ENCODE measurements at regions not wholly inside any gene's neighbourhood (a gene's known extent, or its start where the extent isn't known, plus 50 kb on each side); places are given as distances from the start of the nearest gene placed in this dataset.
A peak's percentile ranks its signal among the peaks of the same experiment; 100 is the strongest.
"Not testable (repeated sequence)": the region's sequence is repeated elsewhere in the genome, so short reads cannot be mapped to it uniquely, and the experiment has no call there.

DNA sequence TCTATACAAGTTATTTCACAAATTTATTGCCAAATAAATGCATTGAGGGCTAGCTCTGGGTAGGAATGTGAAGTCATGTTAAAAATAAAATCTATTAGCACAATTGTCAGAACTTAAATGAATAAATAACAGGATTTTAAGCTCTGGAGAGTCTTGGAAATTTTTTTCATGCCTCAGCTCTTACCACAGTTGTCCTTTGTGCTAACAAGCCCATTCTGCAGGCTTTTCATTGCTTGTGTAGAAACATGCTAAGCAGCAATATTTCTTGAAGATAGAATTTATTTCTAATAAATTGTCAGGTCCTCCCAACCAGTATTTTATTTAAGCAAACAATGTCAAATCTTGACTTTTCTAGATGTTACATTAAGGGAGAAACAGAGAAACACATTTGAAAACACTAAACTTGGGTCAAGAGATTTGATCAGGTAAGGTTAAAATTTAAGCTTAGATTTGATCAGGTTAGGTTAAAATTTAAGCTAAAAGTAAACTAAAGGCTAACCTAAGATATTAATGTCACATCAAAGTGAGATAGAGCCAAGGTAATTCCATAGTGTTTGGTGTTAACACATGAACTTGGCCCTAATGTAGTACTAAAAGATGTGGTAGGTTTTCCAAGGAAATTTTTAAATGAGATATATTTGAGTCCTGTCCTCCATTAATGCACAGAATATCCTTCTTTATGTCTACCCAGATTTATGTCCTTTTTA lies 179.1 kb upstream of the IL1RAPL1 start:
- no peak for DNase-seq (ENCODE audit: low spot score)

DNA sequence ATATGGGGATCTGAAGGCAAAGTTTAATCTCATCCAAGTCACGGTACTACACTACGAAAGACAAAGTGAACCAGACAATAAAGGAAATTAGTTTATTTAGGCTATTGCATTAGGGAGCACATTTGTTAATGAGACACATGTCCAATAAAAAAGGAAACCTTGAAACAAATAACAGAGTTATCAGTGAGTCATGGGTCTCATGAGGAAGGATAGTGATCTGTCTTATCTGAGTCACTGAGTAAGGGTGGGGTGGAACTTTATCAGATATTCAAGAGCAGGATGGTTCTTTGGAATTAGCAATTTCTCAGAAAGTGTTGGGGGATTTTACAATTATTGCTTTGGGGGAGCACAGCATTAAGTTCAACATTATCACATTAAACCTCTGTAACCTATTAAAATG lies 188.9 kb upstream of the IL1RAPL1 start:
- no peak for DNase-seq (ENCODE audit: low spot score)

DNA sequence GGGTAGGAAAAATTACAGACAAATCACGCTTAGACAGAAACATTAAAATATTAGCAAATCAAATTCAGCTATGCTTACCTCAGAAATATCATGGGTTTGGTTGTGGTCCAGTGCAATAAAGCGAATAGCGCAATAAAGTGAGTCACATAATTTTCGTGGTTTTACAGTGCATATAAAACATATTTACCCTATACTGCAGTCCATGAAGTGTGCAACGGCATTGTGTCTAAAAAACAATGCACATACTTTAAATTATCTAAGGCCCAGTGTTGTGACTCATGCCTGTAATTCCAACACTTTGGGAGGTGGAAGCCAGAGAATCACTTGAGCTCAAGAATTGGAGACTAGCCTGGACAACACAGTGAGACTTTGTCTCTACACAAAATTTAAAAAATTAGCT lies 195.7 kb upstream of the IL1RAPL1 start:
- no peak for DNase-seq (ENCODE audit: low spot score)

DNA sequence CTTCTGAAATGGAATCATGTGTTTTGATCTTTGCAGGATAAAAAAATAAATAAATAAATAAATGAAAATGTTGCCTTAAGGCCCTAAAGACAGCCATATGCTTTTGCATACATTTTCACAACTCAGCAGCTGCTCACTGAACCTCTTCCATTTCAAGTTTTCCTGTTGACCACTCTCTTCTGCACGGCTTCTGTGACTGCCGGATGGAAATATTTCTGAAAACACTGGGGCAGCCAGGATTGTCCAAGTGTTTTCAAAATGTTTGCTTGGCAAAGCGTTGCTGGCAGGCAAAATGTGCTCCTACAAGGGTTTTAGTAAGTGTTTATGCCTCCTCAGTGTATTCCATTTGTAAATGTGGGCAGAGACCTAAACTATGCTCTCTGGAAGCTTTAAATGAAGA lies 208.1 kb upstream of the IL1RAPL1 start:
- no peak for DNase-seq (ENCODE audit: low spot score)

DNA sequence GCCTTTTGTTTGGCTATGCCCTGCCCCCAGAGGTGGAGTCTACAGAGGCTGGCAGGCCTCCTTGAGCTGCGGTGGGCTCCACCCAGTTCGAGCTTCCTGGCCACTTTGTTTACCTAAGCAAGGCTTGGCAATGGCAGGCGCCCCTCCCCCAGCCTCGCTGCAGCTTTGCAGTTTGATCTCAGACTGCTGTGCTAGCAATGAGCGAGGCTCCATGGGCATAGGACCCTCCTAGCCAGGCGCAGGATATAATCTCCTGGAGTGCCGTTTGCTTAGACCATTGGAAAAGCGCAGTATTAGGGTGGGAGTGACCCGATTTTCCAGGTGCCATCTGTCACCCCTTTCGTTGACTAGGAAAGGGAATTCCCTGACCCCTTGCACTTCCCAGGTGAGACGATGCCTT lies 219.6 kb upstream of the IL1RAPL1 start:
- DNase-seq (ENCODE audit: low spot score): not testable (repeated sequence)

DNA sequence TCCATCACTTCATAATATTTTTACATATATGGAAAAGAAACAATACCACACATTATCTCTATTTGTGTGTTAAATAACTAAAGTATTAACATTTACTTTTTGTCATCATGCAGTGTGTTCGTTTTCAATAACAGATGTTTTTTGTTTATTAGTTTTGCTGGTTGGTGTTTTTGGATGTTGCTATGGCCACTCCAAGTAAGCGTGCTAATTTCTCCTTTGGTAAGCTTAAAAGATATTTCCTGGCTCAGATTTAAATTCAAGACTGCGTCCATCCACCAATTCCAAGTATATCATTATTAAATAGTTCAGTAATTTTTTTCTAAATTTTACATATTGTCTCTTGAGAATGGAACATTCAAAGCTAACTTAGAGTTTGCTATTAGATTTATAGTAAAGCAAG lies 235.4 kb upstream of the IL1RAPL1 start:
- no peak for DNase-seq (ENCODE audit: low spot score)

DNA sequence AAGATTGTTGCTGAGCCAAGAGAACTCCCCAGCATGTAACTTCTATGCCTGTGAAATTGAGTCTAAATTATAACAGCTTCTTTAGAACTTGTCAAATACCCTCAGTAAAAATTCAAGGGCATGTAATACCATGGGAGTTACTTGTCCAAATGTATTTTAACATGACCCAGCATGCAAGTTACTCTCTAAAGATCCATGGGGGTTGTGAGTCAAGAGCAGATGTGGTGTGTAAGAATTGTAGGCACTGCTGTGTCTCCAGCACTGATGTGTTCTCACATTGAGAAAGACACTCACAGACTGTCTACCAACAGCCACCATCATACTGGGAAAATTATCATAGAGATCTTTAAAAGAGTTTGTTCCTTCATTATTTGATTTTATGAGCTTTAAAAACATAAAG lies 237.4 kb upstream of the IL1RAPL1 start:
- DNase-seq (ENCODE audit: low spot score): no peak

DNA sequence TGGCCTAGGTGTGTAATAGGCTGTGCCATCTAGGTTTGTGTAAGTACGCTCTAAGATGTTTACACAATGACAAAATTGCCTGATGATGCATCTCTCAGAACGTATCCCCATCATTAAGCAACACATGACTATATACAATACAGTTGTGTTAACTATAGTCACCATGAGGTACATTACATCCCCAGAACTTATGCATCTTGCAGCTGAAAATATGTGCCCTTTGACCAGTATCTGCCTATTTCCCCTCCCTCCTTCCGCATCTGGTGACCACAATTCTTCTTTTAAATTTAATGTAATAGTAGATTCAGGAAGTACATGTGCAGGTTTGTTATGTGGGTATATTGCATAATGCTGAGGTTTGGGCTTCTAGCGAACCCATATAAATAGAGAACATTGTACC lies 239.8 kb upstream of the IL1RAPL1 start:
- DNase-seq (ENCODE audit: low spot score): no peak

DNA sequence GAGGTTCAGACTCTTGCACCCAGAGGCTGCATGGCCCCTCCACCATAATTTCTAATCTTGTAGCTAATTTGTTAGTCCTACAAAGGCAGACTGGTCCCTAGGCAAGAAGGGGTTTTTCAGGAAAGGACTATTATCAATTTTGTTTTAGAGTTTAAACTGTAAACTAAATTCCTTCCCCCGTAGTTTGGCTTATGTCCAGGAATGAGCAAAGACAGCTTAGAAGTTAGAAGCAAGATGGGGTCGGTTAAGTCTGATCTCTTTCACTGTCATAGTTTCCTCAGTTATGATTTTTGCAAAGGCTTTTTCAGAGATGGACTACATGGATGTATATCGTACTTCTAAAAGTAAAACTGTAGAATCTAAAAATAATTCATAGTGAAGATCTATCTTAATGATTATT lies 258.1 kb upstream of the IL1RAPL1 start:
- peak; percentile 5 for DNase-seq (ENCODE audit: low spot score)

DNA sequence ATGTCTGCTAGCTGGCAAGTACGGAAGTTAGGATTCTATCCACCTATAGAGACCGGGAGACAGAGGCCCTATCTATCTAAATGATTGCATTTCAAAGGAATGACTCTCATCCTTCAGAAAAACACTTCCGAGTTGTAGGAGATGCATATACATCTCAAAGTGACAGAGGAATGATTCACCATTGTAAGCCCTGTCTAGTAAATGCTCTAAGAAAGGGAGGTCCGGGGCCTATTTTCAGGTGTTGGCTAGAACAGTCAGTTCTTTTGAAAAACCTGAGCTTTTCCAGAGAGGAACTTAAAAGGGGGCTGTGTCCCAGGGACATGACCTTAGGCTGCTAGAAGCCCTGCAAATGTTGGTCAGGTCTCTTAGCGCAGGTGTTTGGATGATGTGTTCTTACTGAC lies 262.9 kb upstream of the IL1RAPL1 start:
- DNase-seq (ENCODE audit: low spot score): no peak

DNA sequence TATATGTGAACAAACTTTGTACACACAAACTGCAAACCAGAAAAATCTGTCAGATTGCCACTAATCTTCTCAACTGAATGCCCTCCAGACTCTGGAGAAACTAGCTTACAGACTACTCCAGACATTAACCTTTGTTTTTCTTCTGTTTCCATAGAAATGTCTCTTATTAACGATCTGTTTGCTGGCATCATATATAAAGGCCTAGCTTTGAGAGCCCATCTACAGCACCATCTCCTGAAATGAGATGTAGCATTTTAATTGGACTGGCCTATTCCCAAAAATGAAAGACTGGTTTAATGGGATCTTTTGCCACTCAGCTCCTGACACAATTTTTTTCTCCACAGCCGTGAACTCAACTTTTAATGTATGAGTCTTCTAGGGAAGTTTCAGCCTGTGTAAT lies 266.0 kb upstream of the IL1RAPL1 start:
- DNase-seq (ENCODE audit: low spot score): no peak

DNA sequence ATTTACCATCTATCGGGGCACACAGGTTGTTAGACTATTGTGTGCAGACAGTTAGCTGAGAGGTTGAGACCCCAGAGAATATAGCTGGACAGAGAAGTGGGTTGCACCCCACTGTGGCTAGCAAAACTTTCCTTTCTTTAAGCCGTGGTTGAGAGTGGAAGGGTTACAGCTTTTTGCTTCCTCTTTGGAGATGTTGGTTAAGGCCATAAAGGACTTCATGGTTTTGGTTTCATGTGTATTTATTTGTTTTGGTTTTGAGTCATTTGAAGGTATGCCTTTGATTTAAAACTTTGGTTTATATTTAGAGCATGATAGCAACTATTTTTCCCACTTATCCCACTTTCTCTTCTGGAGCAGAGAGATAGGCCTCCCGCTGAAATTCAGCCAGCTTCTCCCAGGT lies 274.3 kb upstream of the IL1RAPL1 start:
- no peak for DNase-seq (ENCODE audit: low spot score)

DNA sequence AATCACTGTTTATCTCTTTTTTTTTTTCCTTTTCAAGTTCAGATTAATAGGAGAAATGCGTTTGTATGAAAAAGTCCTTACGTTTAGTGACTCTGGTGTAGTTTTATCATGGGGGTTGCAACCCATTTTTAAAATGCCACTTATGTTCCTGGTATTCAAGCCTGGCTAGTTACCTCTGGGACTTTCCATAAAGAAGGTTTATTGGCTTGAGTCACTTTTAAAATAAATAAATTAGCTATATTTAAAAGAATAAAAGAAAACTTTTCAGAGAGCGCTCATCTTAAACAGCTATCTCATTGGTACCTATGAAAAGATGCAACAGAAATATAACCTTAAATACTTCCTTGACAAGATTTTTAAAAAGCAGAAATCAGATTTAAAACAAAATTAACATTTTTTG lies 275.0 kb upstream of the IL1RAPL1 start:
- DNase-seq (ENCODE audit: low spot score): no peak

DNA sequence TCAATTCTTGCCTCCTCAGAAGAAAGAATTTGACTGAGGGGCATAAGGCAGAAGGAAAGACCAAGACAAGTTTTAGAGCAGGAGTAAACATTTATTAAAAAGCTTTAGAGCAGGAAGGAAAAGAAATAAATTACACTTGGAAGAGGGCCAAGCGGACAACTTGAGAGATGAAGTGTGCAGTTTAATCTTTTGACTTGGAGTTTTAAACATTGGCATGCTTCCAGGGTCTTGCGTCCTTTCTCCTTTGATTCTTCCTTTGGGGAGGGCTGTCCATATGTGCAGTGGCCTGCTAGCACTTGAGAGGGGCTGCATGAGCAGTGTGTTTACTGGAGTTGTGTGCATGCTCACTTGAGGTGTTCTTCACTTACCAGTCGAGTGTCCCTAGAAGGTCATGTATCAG lies 275.8 kb upstream of the IL1RAPL1 start:
- no peak for DNase-seq (ENCODE audit: low spot score)

DNA sequence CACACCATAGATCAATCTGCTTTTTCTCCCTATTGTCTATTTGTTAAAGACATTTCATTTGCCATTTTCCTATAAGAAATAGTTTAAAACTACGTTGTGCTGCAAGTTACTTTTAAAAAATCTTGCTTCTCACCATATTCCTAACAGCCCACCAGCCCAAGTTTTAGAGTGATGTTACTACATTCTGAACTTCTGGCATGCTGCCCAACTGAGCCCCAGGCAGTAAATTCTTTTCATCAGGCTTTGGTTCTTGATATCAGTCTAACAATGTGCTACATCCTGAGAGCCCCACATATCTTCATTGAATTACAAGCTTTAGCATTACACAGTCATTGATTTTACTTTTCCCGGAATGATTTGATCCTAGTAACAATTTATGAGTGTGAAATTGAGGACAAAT lies 283.8 kb upstream of the IL1RAPL1 start:
- DNase-seq (ENCODE audit: low spot score): no peak

DNA sequence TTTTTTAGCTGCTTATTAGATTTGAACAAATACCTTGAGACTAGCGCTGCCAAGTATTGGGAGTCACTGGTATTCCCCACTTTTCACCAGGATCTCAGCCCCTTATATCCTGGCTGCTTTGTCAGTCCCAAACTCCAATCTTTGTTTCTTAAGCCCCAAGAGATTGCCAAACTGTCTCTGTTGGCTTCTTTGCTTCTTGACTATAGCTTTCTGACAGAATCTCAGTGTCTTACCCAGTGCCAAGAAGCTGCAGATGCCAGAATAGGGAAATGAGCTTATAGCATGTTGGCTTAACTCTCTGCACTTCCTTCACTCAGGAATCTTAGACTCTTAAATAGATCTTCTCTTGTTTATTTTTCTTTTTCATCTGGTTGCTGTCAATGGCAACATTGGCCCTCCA lies 297.5 kb upstream of the DCAF8L1 start:
- no peak for DNase-seq (ENCODE audit: low spot score)

DNA sequence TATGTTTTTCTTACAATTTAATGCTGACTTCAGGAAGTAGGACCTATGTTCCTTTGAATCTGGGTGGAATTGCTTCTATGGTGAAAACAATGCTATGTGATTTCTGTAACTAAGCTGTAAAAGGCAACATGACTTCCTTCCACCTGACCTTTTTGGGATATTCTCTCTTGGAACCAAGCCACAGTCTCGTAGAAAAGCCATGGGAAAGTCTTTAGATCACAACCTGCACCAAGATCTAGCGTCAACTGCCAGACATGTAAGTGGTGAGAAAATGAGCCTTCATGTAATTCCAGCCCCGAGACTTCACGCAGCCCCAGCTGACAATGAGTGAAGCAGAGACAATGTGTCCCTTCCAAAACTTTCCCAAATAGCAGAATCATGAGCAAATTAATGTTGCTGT lies 297.0 kb upstream of the DCAF8L1 start:
- DNase-seq (ENCODE audit: low spot score): no peak

DNA sequence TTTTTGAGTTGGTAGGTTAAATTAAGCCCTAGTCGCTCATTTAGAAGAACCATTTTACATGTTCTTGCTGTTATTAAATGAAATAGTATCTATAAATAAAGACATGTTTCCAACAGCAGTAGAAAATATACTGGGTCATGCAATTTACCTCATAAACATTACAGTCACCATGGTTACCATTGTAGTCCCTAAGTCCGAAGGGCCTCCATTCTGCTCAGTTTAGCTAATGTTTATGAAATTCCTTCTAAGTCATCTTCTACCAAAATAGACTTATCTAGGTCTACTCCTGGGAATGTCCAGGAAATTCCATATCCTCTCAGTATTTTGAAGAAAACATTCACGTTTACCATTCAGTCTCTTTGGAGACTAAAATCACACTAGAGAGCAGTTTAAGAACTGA lies 292.5 kb upstream of the DCAF8L1 start:
- DNase-seq (ENCODE audit: low spot score): no peak

DNA sequence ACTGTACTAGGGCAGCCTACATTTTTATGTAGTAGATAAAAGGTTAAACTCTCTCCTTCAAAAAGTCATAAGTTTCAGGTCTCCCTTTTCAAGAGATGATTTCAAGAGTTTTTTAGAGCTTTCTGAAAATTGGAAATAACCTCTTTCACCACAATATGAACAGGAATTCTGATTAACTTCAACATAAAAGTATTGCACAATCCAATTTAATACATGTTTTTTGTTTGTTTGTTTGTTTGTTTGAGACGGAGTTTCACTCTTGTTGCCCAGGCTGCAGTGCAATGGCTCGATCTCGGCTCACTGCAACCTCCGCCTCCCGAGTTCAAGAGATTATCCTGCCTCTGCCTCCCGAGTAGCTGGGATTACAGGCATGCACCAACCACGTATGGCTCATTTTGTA lies 265.4 kb upstream of the DCAF8L1 start:
- no peak for DNase-seq (ENCODE audit: low spot score)

DNA sequence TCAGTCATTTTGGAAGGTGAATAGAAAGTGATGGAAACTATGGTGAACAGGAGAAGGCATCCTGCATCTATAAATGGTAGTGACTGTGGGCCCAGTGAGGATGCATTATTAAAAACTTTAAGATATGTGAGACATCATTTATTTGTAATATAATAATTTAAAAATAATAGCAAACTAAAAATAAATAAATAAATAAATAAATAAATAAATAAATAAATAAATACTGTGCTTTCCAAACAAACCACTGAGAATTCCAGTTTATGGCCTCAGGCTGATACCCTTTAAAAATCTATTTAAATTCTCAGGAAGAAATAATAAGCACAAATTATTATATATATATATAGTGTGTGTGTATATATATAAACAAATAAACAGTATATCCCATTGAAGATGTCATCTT lies 248.0 kb upstream of the DCAF8L1 start:
- no peak for DNase-seq (ENCODE audit: low spot score)

DNA sequence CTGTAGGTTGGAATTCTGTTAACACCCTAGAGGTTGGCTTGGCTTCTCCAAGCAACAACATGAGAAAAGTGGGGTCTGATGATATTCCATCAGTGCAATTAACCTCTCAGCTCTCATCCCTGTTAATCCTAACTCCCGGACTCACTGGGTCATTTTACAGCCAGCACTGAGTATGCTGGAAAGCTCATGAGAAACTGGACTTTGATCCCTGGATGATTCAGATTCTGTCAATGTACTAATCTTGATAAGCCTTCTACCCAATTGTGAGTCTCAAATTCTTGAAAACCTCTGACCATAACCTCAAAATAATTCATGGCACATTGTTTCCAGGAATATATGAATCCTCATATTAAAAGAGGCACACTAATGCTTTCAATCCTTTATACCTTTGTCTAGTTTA lies 244.3 kb upstream of the DCAF8L1 start:
- no peak for DNase-seq (ENCODE audit: low spot score)

DNA sequence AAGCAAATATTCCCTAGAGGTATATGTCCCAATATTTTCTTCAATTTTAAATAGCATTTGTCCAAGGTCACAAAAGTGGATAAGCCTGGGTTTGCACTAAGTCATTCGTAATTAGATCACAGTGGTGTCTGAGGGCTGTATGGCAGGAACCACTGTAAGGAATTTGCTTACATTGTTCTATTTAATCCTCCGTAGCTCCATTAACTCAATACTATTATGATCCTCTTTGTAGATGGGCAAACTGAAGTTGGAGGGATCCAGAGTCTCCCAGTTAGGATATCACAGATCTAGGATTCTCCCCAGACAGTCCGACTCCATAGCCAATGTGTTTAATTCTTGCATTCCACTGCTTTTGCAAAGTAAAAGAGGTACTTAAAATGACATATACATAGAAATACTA lies 242.7 kb upstream of the DCAF8L1 start:
- DNase-seq (ENCODE audit: low spot score): no peak

DNA sequence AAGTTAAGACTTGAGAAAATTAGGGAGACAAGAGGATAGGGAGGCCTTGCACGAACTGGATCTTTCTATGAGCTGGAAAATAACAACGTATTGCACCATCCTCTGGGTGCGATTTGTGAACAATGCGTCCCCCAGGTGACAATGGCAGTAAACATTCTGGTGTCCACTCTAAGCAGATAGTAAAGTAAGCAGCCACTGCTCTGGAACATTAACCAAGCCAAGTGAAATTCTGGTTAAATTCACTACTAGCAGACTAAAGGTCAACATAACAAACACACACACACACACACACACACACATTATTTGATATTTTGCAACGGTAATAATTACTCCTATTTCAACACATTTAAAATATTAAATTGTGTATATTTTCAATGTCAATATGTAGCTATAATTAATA lies 242.2 kb upstream of the DCAF8L1 start:
- no peak for DNase-seq (ENCODE audit: low spot score)

DNA sequence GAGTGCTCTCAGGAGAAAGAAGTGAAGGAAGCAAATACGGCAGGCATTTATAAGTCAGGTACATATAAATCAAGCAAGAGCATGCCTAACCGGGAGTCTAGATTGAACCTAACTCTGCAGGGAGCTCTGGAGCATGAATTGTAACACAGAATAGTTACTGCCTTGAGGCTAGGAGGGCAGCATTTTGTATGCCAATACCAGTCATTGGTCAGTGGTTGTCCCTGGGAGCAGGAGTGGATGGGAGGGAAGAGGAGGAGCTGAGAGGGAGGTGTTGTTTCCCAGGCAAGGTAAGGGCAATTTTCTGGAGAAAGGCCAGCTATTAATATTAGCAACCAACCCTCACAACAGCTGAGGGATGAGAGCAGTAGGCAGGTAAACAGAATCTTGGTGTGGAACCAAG lies 224.7 kb upstream of the DCAF8L1 start:
- no peak for DNase-seq (ENCODE audit: low spot score)
